ENCODE measurements at regions not wholly inside any gene's neighbourhood (a gene's known extent, or its start where the extent isn't known, plus 50 kb on each side); places are given as distances from the start of the nearest gene placed in this dataset.

DNA sequence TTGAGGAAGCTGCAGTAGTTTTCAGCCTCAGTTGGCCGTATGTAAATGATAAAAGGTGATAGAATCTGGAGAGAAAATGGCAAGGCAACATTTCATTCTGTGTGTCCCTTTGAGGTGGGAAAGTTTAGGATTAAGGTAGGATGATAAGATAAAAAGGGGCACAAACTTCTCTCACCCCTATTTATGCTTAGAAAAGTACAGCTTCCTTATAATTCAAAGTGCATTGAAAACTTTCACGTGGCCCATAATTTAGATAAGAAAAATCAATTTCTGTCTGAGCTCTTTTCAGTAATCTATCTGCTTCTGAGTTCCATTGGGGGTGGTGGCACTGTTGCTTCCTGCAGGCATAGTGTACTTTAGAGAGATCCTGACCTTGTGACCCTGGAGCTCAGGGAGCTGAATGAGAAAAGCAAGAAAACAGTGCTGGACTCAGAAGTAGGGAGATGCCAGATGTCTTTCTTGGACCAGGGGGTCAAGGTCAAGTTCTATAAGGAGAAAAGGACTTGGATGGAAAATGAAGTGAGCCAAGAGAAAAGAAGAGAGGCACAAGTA, 187.3 kb downstream of the NDFIP2 start:
- DNase-seq (ENCODE audit: low read depth in 2 of 2) = no peak

DNA sequence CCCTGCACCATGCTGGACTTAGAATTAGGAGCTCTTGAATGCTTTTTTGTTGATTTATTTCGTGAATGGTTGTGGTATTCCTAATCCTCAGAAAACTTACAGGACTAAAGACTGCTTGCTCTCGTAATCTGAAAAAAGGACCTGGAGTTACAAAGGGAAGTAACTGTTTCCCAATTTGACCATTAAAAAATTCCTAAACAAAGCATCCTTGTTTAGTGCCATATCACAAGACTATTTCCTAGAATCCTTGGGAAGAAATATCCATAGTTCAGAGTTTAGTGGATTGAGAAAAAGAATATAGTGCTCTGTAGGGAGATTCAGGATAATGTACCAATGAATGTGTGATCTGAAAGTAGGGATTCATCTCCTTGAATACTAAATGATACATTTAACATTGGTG, 186.8 kb downstream of the NDFIP2 start:
- no peak for DNase-seq (ENCODE audit: low read depth in 2 of 2)

GRCh38 chr13:79663977-79664636, 183.2 kb downstream of the NDFIP2 start:
- no peak for DNase-seq (ENCODE audit: low read depth in 2 of 2)

DNA sequence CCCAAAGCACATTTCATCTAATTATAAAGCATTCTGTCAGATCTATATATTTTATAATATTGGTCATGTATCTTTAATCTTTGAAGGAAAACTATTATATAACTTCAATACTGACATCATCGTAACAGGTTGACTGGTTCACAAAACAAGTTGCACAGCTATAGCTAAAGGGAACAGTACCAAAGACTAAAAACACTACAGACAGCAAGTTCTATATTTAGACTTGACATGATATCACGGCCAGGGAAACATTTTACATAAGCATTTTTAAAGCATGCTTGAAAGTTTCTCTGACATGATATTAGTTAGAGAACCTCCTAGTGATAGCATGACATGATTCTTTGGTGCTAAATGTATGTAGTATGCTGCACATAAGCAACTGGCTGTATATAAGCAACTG, 182.5 kb downstream of the NDFIP2 start:
- DNase-seq (ENCODE audit: low read depth in 2 of 2) = no peak

- no peak for DNase-seq (ENCODE audit: low read depth in 2 of 2)
These were observed 181.9 kb downstream of the NDFIP2 start for GRCh38 chr13:79662882-79663281.

- no peak for DNase-seq (ENCODE audit: low read depth in 2 of 2)
These were observed 179.4 kb downstream of the NDFIP2 start for GRCh38 chr13:79660361-79660760.

GRCh38 chr13:79659121-79659521, 178.2 kb downstream of the NDFIP2 start:
- peak; percentile 9 to 10 for DNase-seq (ENCODE audit: low read depth in 2 of 2)

- no peak for DNase-seq (ENCODE audit: low read depth in 2 of 2)
These were observed 177.5 kb downstream of the NDFIP2 start for GRCh38 chr13:79658333-79658975.

DNA sequence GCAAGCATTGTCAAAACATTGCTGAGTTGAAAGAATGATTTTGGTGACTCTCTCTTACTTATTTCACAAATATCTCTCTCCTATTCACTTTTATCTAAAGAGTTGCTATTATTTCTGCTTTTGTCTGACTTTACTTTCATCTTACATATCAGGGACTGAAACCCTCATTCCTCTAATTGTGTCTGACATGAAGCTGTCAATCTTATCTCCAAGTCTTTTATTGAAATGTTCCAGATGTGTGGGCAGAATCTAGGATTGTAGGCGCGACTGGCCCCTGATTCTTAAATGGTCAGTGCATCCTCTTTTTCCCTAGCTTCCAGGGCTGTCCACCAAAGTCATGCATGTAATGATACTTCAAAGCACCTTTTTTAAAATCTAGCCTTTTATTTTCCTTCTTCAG, 174.6 kb downstream of the NDFIP2 start:
- DNase-seq (ENCODE audit: low read depth in 2 of 2) = no peak

DNA sequence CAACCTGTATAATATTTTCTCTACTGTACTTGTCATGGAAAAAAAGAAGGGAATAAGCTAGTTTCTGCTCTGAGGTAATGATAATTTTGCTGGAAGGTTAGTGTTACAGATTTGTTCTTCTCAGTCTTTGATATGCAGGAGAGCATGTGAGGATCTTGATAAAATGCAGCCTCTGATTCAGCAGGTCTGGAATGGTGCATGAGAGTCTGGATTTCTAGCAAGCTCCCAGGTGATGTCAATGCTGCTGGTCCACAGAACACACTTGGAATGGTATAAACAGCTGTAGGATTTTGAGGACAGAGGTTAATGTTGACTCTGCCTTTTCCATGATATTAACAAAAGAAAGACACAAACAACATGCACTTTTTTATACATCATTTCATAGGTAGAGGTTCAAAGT, 173.6 kb downstream of the NDFIP2 start:
- no peak for DNase-seq (ENCODE audit: low read depth in 2 of 2)

- no peak for DNase-seq (ENCODE audit: low read depth in 2 of 2)
These were observed 169.7 kb downstream of the NDFIP2 start for GRCh38 chr13:79650688-79651087.

GRCh38 chr13:79648191-79648590, 167.2 kb downstream of the NDFIP2 start:
- no peak for DNase-seq (ENCODE audit: low read depth in 2 of 2)

DNA sequence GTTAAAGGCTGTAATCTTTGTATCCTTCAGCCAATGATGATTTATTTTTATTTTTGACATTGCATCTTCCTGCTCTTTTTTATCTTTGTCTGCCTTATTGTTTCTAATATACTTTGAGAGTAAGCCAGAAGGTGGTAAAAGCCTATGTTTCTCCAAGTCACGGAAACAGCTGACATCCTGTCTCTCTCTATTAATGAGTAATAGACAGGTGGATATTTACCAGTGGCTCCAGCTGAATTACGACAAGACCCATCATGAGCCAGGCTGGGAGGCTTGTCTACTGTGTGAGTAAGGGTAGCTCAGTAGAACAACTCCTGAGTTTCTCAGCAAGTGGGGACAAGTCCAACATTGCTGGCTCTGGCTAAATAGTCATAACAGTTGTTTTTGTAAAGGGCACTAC, 166.6 kb downstream of the NDFIP2 start:
- DNase-seq (ENCODE audit: low read depth in 2 of 2) = no peak

- no peak for DNase-seq (ENCODE audit: low read depth in 2 of 2)
These were observed 165.9 kb downstream of the NDFIP2 start for GRCh38 chr13:79646880-79647279.

DNA sequence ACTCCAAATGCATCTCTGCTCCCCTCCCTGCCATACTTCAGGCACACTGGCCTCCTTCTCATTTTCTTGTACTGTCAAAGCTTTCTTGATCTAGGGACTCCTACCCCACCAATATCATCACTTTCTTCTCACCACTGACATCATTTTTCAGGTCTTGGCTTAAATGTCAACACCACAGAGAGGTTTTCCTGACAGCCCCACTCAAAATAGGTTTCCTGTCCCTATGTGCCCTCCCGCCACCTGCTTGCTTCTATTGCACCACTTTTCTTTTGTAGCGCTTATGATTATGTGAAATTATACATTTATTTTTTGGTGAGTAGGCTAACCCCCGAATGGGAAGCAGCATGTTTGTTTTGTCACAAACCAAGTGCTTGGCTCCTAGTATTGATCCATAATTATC, 164.6 kb downstream of the NDFIP2 start:
- no peak for DNase-seq (ENCODE audit: low read depth in 2 of 2)

GRCh38 chr13:79642596-79642995, 161.6 kb downstream of the NDFIP2 start:
- no peak for DNase-seq (ENCODE audit: low read depth in 2 of 2)

GRCh38 chr13:79637133-79637763, 156.3 kb downstream of the NDFIP2 start:
- DNase-seq (ENCODE audit: low read depth in 2 of 2) = no peak

GRCh38 chr13:79631051-79631659, 150.2 kb downstream of the NDFIP2 start:
- peak; percentile 2 to 17 for DNase-seq (ENCODE audit: low read depth in 2 of 2)

- DNase-seq (ENCODE audit: low read depth in 2 of 2) = no peak
These were observed 147.5 kb downstream of the NDFIP2 start for GRCh38 chr13:79628463-79628862.

- DNase-seq (ENCODE audit: low read depth in 2 of 2) = no peak
These were observed 146.0 kb downstream of the NDFIP2 start for GRCh38 chr13:79626924-79627323.

DNA sequence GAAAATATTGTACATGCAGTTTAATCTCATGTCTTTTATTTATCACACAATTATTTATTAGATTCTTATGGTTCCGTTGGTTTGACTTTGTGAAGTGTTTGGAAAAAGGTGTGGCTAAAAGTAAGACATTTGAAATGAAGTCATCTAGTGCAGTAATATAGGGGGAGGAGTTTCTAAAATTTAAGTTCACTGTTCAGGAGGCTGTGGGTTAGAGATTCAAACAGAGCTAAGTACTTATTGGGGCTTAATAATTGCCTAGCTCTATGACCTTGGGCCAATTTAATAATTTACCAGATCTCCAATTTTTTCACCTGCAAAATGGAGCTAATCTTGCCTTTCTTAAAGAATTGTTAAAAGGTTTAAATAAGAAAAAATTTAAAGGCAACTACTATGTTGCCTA, 144.6 kb downstream of the NDFIP2 start:
- DNase-seq (ENCODE audit: low read depth in 2 of 2) = no peak

GRCh38 chr13:79621902-79622301, 140.9 kb downstream of the NDFIP2 start:
- DNase-seq (ENCODE audit: low read depth in 2 of 2) = no peak

DNA sequence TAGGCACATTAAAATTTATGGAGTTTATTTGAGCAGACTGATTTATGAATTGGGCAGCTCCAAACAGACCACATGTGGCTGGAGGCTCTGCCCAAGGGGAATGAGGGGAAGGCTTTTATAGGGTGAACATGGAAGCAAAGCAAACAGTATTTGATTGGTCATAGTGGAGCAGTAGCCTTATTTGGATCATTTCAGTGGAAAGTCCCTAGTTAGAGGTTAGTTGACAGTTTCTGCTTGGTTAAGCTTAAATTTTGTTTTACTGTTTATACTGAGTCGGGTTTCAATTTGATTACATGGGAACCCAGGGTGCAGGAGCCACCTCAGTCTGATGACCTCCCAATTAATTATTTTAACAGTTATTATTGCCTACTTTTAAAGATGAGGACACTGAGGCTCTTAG, 140.5 kb downstream of the NDFIP2 start:
- no peak for DNase-seq (ENCODE audit: low read depth in 2 of 2)

Data from fibroblast of skin of left biceps (primary cell).